BE2C (cell line): ENCODE measurements at regions not wholly inside any gene's neighbourhood (a gene's known extent, or its start where the extent isn't known, plus 50 kb on each side); places are given as distances from the start of the nearest gene placed in this dataset.
"Not testable (repeated sequence)": the region's sequence is repeated elsewhere in the genome, so short reads cannot be mapped to it uniquely, and the experiment has no call there.

Experiments
- DNase-seq: peaks from one replicate; pipeline ENCODE4 v3.0.0-alpha.2; 2020
- H3K27me3 ChIP-seq: fragments of 250-450 bp; sonication (Bioruptor Pico); 2 replicates; pipeline ENCODE4 v1.5.1; 2020; ENCODE audit warnings: mild to moderate bottlenecking
- H3K36me3 ChIP-seq: fragments of 250-450 bp; sonication (Bioruptor Pico); 2 replicates; pipeline ENCODE4 v1.5.1; 2020; ENCODE audit warnings: mild to moderate bottlenecking
- H3K4me1 ChIP-seq: fragments of 250-450 bp; sonication (Bioruptor Pico); 2 replicates; pipeline ENCODE4 v1.5.1; 2020
- H3K4me3 ChIP-seq: 2 replicates; pipeline ENCODE4 v1.5.1; 2011; ENCODE audit warnings: low read depth, low read length
- H3K9me3 ChIP-seq: fragments of 250-450 bp; sonication (Bioruptor Pico); 2 replicates; pipeline ENCODE4 v1.5.1; 2020
- CTCF ChIP-seq: IDR thresholded peaks from 2 replicates; pipeline ENCODE4 v1.5.1; 2012; ENCODE audit warnings: mild to moderate bottlenecking, low read depth, low read length

DNA sequence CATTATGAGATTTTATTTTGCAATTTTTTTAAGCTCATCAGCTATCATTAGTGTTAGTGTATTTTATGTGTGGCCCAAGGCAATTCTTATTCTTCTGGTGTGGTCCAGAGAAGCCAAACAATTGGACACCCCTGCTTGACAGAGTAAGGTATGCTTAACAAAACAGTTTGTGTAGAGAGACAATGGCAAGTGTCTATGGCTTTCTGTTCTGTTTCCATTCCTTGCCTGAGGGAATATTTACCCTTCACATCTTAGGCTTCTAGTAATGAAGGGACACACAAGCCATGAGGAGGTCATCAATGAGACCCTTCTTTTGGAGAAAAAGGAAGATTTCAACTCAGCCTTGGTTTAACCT lies 1278.4 kb upstream of the TENM4 start:
- no peak overlapping the region for H3K4me3 ChIP-seq
- no peaks in the 10 kb centered on the region for H3K36me3 ChIP-seq
- no peaks in the 10 kb centered on the region for H3K4me1 ChIP-seq
- H3K27me3 ChIP-seq = no peaks in the 10 kb centered on the region
- no peak for TF ChIP-seq CTCF
- no peak for DNase-seq
- H3K9me3 ChIP-seq = no peaks in the 10 kb centered on the region

DNA sequence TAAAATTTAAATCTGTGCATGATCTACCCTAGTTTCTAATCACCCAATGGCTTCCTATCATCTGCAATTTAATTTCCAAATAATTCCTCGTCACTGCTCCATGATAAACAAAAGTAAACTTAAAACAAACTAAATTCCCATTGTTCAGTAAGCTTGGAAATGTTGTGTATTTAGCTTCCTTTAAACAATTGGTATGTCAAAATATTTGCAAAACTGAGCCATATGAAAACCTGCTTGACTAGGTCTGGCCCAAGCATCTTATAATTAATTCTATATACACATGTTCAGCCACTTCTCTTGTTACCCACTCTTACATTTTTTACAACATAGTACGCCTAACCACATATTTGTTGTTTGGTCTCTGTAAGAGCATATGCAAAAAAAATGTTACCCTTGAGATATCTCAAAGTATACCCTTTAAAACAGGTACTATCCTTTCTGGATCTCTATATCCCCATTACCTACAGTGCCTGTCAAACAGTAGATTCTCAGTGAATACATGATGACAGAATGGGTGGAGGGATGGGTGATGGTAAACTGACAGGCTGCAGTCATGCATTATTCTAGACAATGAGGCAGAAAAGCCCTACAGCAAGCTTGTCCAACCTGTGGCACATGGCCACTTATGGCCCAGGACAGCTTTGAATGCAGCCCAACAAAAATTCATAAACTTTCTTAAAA lies 1277.9 kb upstream of the TENM4 start:
- DNase-seq = no peak
- no peaks in the 10 kb centered on the region for H3K27me3 ChIP-seq
- TF ChIP-seq CTCF = no peak
- no peaks in the 10 kb centered on the region for H3K4me1 ChIP-seq
- H3K36me3 ChIP-seq = no peaks in the 10 kb centered on the region
- no peaks in the 10 kb centered on the region for H3K9me3 ChIP-seq
- H3K4me3 ChIP-seq = no peak overlapping the region

GRCh38 chr11:80702264-80702663 lies 1261.4 kb upstream of the TENM4 start:
- no peak for DNase-seq
- H3K4me3 ChIP-seq = no peak overlapping the region
- H3K27me3 ChIP-seq = no peaks in the 10 kb centered on the region
- H3K4me1 ChIP-seq = no peaks in the 10 kb centered on the region
- H3K36me3 ChIP-seq = no peaks in the 10 kb centered on the region
- no peak for TF ChIP-seq CTCF
- no peaks in the 10 kb centered on the region for H3K9me3 ChIP-seq

DNA sequence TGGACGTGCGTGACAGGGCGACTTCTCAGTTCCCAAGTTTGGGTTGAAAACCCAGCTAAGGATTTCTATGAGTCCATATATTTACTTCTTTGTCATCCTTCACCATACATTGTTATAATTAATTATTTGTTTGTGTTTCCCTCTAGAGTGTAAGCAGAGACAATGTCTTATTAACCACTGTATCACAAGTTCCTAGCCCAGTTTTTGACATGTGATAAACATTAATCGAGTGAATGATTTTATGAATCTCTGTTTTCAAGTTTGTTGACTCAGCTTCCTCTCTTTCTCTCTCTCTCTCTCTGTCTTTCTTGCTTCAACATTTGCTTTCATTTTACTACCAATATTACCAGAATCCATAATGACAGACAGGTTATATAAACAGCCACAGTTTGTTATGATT lies 1259.6 kb upstream of the TENM4 start:
- Histone ChIP-seq H3K27me3 (no peaks in the 10 kb centered on the region), H3K4me1 (no peaks in the 10 kb centered on the region), H3K9me3 (no peaks in the 10 kb centered on the region), H3K36me3 (no peaks in the 10 kb centered on the region), H3K4me3 (no peak overlapping the region)
- TF ChIP-seq CTCF = no peak
- no peak for DNase-seq

DNA sequence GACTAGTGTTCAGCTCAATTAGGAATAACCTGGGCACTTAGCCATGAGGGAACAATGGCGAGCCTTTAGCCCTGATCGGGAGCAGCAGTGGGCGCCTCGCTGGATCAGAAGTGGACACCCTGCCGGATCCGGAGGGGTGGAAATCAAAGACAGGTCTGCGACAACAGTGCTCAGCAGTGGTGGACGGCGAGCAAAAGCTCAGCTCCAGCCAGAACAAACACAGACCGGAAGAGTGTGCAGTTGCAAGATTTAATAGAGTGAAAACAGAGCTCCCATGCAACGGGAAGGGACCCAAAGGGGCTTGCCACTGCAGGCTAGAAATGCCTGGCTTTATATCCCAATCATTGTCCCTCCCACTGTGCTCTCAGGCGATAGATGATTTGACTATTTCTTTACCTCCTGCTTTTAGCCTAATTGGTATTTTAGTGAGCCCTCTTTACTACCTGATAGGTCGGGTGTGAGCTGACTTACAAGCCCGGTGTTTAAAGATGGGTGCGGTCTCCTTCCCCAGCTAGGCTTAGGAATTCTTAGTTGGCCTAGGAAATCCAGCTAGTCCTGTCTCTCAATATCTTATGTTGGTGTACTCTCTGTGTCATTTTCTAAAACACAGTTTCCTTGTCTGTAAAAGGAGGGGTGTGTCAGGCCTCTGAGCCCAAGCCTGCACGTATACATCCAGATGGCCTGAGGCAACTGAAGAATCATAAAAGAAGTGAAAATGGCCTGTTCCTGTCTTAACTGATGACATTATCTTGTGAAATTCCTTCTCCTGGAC lies 1258.8 kb upstream of the TENM4 start:
- DNase-seq, H3K9me3 ChIP-seq, H3K4me1 ChIP-seq, H3K4me3 ChIP-seq, H3K36me3 ChIP-seq, H3K27me3 ChIP-seq: not testable (repeated sequence)

- Histone ChIP-seq H3K4me3 (no peak overlapping the region), H3K36me3 (no peaks in the 10 kb centered on the region), H3K9me3 (no peaks in the 10 kb centered on the region), H3K27me3 (no peaks in the 10 kb centered on the region), H3K4me1 (no peaks in the 10 kb centered on the region)
- no peak for TF ChIP-seq CTCF
- no peak for DNase-seq
Observed at GRCh38 chr11:80698637-80699036, 1257.8 kb upstream of the TENM4 start.
